ENCODE measurements at regions not wholly inside any gene's neighbourhood (a gene's known extent, or its start where the extent isn't known, plus 50 kb on each side); places are given as distances from the start of the nearest gene placed in this dataset.

DNA sequence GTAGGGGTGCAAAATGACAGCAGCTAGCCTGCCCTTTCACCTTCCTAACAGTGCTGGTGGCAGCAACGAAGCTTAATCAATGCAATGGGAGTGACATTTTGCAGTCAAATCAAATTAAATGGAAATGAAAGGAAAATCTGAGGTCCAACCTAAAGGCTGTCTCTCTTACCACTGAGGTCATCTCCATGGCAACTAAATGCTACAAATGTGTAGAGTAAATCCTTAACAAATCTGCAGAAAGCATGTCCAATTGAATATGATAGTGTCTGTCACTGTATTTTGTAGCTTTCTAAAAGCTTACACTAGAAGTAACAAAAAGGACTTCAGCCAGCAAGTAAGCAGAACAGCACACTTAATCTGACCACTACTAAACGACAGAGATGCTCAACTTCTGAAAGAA lies 488.8 kb downstream of the BCAT1 start:
- no peaks in the 10 kb centered on the region for H3K36me3 ChIP-seq (ENCODE audit: low read length)
- H3K4me3 ChIP-seq (ENCODE audit: insufficient read depth, low read length, poor library complexity, severe bottlenecking): no peak overlapping the region
- H2AFZ ChIP-seq (ENCODE audit: low read depth, low read length, severe bottlenecking): no peak overlapping the region
- H3K9me2 ChIP-seq (replicated peaks; ENCODE audit: insufficient read depth, low read length): no peaks in the 10 kb centered on the region
- no peaks in the 10 kb centered on the region for H3K27me3 ChIP-seq (ENCODE audit: low read length)
- H3F3A ChIP-seq (ENCODE audit: insufficient read depth): no peaks in the 10 kb centered on the region
- H3K27ac ChIP-seq (ENCODE audit: low read depth, low read length): no peak overlapping the region
- no peaks in the 10 kb centered on the region for H3K79me2 ChIP-seq (ENCODE audit: insufficient read depth, low read length)
- H3K9me3 ChIP-seq (ENCODE audit: insufficient read depth, low read length): no peaks in the 10 kb centered on the region
- no peak overlapping the region for H3K4me2 ChIP-seq (ENCODE audit: low read depth, low read length, poor library complexity, severe bottlenecking)
- H3K9ac ChIP-seq (ENCODE audit: low read length): no peak overlapping the region
- TF ChIP-seq, protein P1, sequence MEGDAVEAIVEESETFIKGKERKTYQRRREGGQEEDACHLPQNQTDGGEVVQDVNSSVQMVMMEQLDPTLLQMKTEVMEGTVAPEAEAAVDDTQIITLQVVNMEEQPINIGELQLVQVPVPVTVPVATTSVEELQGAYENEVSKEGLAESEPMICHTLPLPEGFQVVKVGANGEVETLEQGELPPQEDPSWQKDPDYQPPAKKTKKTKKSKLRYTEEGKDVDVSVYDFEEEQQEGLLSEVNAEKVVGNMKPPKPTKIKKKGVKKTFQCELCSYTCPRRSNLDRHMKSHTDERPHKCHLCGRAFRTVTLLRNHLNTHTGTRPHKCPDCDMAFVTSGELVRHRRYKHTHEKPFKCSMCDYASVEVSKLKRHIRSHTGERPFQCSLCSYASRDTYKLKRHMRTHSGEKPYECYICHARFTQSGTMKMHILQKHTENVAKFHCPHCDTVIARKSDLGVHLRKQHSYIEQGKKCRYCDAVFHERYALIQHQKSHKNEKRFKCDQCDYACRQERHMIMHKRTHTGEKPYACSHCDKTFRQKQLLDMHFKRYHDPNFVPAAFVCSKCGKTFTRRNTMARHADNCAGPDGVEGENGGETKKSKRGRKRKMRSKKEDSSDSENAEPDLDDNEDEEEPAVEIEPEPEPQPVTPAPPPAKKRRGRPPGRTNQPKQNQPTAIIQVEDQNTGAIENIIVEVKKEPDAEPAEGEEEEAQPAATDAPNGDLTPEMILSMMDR (IDR thresholded peaks at IDR 0.05; ENCODE audit: insufficient read depth, low read length, poor library complexity, severe bottlenecking): no peak
- TF ChIP-seq EZH2phosphoT487 (conservative IDR thresholded peaks at IDR 0.05; ENCODE audit: low read length): no peak
- H4K20me1 ChIP-seq (ENCODE audit: low read depth, low read length): no peaks in the 10 kb centered on the region

DNA sequence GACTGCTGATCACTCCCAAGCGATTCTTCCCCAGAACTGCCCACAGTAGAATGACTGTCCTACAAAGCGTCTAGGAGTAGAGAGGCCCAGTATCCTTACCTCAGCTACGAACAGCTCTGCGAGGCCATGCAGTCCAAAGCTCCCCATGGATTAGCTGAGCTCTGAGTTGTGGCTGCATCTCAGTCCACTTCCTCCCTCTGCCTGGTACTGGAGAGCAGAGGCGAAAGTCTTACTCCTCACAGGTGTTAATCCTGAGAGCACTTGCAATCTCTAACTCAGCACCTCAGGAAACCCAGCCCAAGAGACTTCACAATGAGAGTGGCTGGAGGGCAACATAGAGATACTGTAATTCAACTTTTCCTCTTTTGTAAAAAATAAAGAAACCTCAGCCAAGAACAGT lies 493.1 kb downstream of the BCAT1 start:
- H3K9me3 ChIP-seq (ENCODE audit: insufficient read depth, low read length): no peaks in the 10 kb centered on the region
- H3K4me3 ChIP-seq (ENCODE audit: insufficient read depth, low read length, poor library complexity, severe bottlenecking): no peak overlapping the region
- H3K9me2 ChIP-seq (replicated peaks; ENCODE audit: insufficient read depth, low read length): no peaks in the 10 kb centered on the region
- H3K9ac ChIP-seq (ENCODE audit: low read length): no peak overlapping the region
- H3F3A ChIP-seq (ENCODE audit: insufficient read depth): no peaks in the 10 kb centered on the region
- H3K36me3 ChIP-seq (ENCODE audit: low read length): no peaks in the 10 kb centered on the region
- TF ChIP-seq, protein P1 (IDR thresholded peaks at IDR 0.05; ENCODE audit: insufficient read depth, low read length, poor library complexity, severe bottlenecking): no peak
- TF ChIP-seq EZH2phosphoT487 (conservative IDR thresholded peaks at IDR 0.05; ENCODE audit: low read length): no peak
- no peaks in the 10 kb centered on the region for H4K20me1 ChIP-seq (ENCODE audit: low read depth, low read length)
- H3K4me2 ChIP-seq (ENCODE audit: low read depth, low read length, poor library complexity, severe bottlenecking): no peak overlapping the region
- H2AFZ ChIP-seq (ENCODE audit: low read depth, low read length, severe bottlenecking): no peak overlapping the region
- H3K27me3 ChIP-seq (ENCODE audit: low read length): no peaks in the 10 kb centered on the region
- no peak overlapping the region for H3K27ac ChIP-seq (ENCODE audit: low read depth, low read length)
- H3K79me2 ChIP-seq (ENCODE audit: insufficient read depth, low read length): no peaks in the 10 kb centered on the region

DNA sequence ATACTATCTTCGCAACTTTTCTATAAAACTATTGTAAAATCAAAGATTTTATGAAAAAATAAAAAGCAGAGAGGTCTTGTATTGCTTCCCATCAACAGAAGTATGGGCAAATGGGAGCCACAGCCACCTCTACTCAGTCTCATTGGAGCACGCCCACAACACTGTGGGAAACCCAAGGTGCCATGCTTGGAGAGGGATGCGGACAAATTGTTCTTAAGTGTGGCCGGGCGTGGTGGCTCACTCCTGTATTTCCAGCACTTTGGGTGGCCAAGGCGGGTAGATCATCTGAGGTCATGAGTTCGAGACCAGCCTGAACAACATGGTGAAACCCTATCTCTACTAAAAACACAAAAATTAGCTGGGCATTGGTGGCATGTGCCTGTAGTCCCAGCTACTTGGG lies 498.2 kb upstream of the SOX5 start:
- Histone ChIP-seq H3K27me3 (ENCODE audit: low read length) (no peaks in the 10 kb centered on the region), H3K4me3 (ENCODE audit: insufficient read depth, low read length, poor library complexity, severe bottlenecking) (no peak overlapping the region), H3F3A (ENCODE audit: insufficient read depth) (no peaks in the 10 kb centered on the region), H3K9me2 (replicated peaks; ENCODE audit: insufficient read depth, low read length) (no peaks in the 10 kb centered on the region), H2AFZ (ENCODE audit: low read depth, low read length, severe bottlenecking) (no peak overlapping the region), H3K4me2 (ENCODE audit: low read depth, low read length, poor library complexity, severe bottlenecking) (no peak overlapping the region), H3K9ac (ENCODE audit: low read length) (no peak overlapping the region), H3K36me3 (ENCODE audit: low read length) (no peaks in the 10 kb centered on the region), H3K79me2 (ENCODE audit: insufficient read depth, low read length) (no peaks in the 10 kb centered on the region), H4K20me1 (ENCODE audit: low read depth, low read length) (no peaks in the 10 kb centered on the region), H3K27ac (ENCODE audit: low read depth, low read length) (no peak overlapping the region), H3K9me3 (ENCODE audit: insufficient read depth, low read length) (no peaks in the 10 kb centered on the region)
- TF ChIP-seq, protein P1 (IDR thresholded peaks at IDR 0.05; ENCODE audit: insufficient read depth, low read length, poor library complexity, severe bottlenecking): no peak
- TF ChIP-seq EZH2phosphoT487 (conservative IDR thresholded peaks at IDR 0.05; ENCODE audit: low read length): no peak
